Activated naive CD8-positive, alpha-beta T cell treated with anti-CD3 and anti-CD28 coated beads, Interleukin-2, amount 10 ng/mL, durations not matched to agents 7 days and 5 days (primary cell): ENCODE measurements at regions not wholly inside any gene's neighbourhood (a gene's known extent, or its start where the extent isn't known, plus 50 kb on each side); places are given as distances from the start of the nearest gene placed in this dataset.

Experiments used
- ATAC-seq: fragments of 150-1000 bp; cut with Tn5 transposase; one replicate; pipeline ENCODE4 v1.10.0; 2021; ENCODE audit warnings: low read depth, moderate library complexity
- POLR2A ChIA-PET: fragments of 350-600 bp; sonication (Branson Sonifier 250); formaldehyde crosslinking; loops from one replicate; lab custom pipeline; 2021; ENCODE audit warnings: antibody characterized with exemption; lab: Charles Lee
- DNase-seq: peaks from one replicate; pipeline ENCODE4 v3.0.0; 2021
- H3K27ac Mint-ChIP-seq: one replicate; pipeline ENCODE4 v1.8.0; 2022; ENCODE audit warnings: mild to moderate bottlenecking, mixed read lengths
- H3K27me3 Mint-ChIP-seq: one replicate; pipeline ENCODE4 v1.8.0; 2022; ENCODE audit warnings: mild to moderate bottlenecking, moderate library complexity, mixed read lengths
- H3K36me3 Mint-ChIP-seq: one replicate; pipeline ENCODE4 v1.8.0; 2021; ENCODE audit warnings: mild to moderate bottlenecking, mixed read lengths
- H3K4me1 Mint-ChIP-seq: one replicate; pipeline ENCODE4 v1.8.0; 2021; ENCODE audit warnings: mixed read lengths
- H3K4me3 Mint-ChIP-seq: one replicate; pipeline ENCODE4 v1.8.0; 2022; ENCODE audit warnings: mild to moderate bottlenecking, moderate library complexity, mixed read lengths
- H3K9me3 Mint-ChIP-seq: one replicate; pipeline ENCODE4 v1.8.0; 2021; ENCODE audit warnings: mixed read lengths

- no peak overlapping the region for H3K4me3 Mint-ChIP-seq
- peaks cover 5% of the 10 kb centered on the region for H3K9me3 Mint-ChIP-seq
- no peaks in the 10 kb centered on the region for H3K27me3 Mint-ChIP-seq
- no peaks in the 10 kb centered on the region for H3K36me3 Mint-ChIP-seq
- POLR2A ChIA-PET, result no interaction called here
- no peak overlapping the region for H3K27ac Mint-ChIP-seq
- ATAC-seq (no peak), DNase-seq (no peak)
- H3K4me1 Mint-ChIP-seq, result no peaks in the 10 kb centered on the region
Observed at GRCh38 chr12:22938323-22938722, 313.4 kb downstream of the ETNK1 start.

- ATAC-seq, result no peak
- no peaks in the 10 kb centered on the region for H3K36me3 Mint-ChIP-seq
- H3K4me3 Mint-ChIP-seq, result no peak overlapping the region
- H3K9me3 Mint-ChIP-seq, result peaks cover 4% of the 10 kb centered on the region
- no peaks in the 10 kb centered on the region for H3K4me1 Mint-ChIP-seq
- DNase-seq, result no peak
- no peak overlapping the region for H3K27ac Mint-ChIP-seq
- no peaks in the 10 kb centered on the region for H3K27me3 Mint-ChIP-seq
- POLR2A ChIA-PET, result no interaction called here
Observed at GRCh38 chr12:22951206-22951605, 326.2 kb downstream of the ETNK1 start.

- ATAC-seq (no peak), DNase-seq (no peak)
- Mint-ChIP-seq H3K4me1 (no peaks in the 10 kb centered on the region), H3K9me3 (peaks cover 6% of the 10 kb centered on the region), H3K4me3 (no peak overlapping the region), H3K36me3 (no peaks in the 10 kb centered on the region), H3K27me3 (peaks cover 5% of the 10 kb centered on the region), H3K27ac (no peak overlapping the region)
- POLR2A ChIA-PET, result no interaction called here
Observed at GRCh38 chr12:22956690-22957089, 331.7 kb downstream of the ETNK1 start.

- Mint-ChIP-seq H3K9me3 (peaks cover 1% of the 10 kb centered on the region), H3K4me1 (no peaks in the 10 kb centered on the region), H3K36me3 (no peaks in the 10 kb centered on the region), H3K27me3 (no peaks in the 10 kb centered on the region), H3K27ac (no peak overlapping the region), H3K4me3 (no peak overlapping the region)
- no peak for DNase-seq
- POLR2A ChIA-PET, result no interaction called here
- no peak for ATAC-seq
Observed at GRCh38 chr12:22967171-22967570, 342.2 kb downstream of the ETNK1 start.

GRCh38 chr12:22969521-22969920, 344.6 kb downstream of the ETNK1 start:
- Mint-ChIP-seq H3K27me3 (no peaks in the 10 kb centered on the region), H3K4me3 (no peak overlapping the region), H3K9me3 (peaks cover 1% of the 10 kb centered on the region), H3K4me1 (no peaks in the 10 kb centered on the region), H3K27ac (no peak overlapping the region), H3K36me3 (no peaks in the 10 kb centered on the region)
- DNase-seq (no peak), ATAC-seq (no peak)
- POLR2A ChIA-PET, result no interaction called here

GRCh38 chr12:22971247-22971646, 346.3 kb downstream of the ETNK1 start:
- Mint-ChIP-seq H3K4me1 (no peaks in the 10 kb centered on the region), H3K36me3 (no peaks in the 10 kb centered on the region), H3K27ac (no peak overlapping the region), H3K4me3 (no peak overlapping the region), H3K9me3 (peaks cover 1% of the 10 kb centered on the region), H3K27me3 (no peaks in the 10 kb centered on the region)
- POLR2A ChIA-PET, result no interaction called here
- DNase-seq (no peak), ATAC-seq (no peak)

- Mint-ChIP-seq H3K4me1 (no peaks in the 10 kb centered on the region), H3K27me3 (no peaks in the 10 kb centered on the region), H3K4me3 (no peak overlapping the region), H3K27ac (no peak overlapping the region), H3K9me3 (peaks cover 1% of the 10 kb centered on the region), H3K36me3 (no peaks in the 10 kb centered on the region)
- ATAC-seq (no peak), DNase-seq (no peak)
- POLR2A ChIA-PET, result no interaction called here
Observed at GRCh38 chr12:22971701-22972191, 346.8 kb downstream of the ETNK1 start.

- H3K4me3 Mint-ChIP-seq, result no peak overlapping the region
- no peak overlapping the region for H3K27ac Mint-ChIP-seq
- DNase-seq (no peak), ATAC-seq (no peak)
- no peaks in the 10 kb centered on the region for H3K4me1 Mint-ChIP-seq
- POLR2A ChIA-PET, result no interaction called here
- H3K27me3 Mint-ChIP-seq, result no peaks in the 10 kb centered on the region
- H3K9me3 Mint-ChIP-seq, result peaks cover 1% of the 10 kb centered on the region
- H3K36me3 Mint-ChIP-seq, result no peaks in the 10 kb centered on the region
Observed at GRCh38 chr12:22974865-22975264, 349.9 kb downstream of the ETNK1 start.

- H3K27ac Mint-ChIP-seq, result no peak overlapping the region
- no peak for ATAC-seq
- H3K27me3 Mint-ChIP-seq, result no peaks in the 10 kb centered on the region
- H3K4me3 Mint-ChIP-seq, result no peak overlapping the region
- POLR2A ChIA-PET, result no interaction called here
- H3K4me1 Mint-ChIP-seq, result no peaks in the 10 kb centered on the region
- H3K36me3 Mint-ChIP-seq, result no peaks in the 10 kb centered on the region
- no peak for DNase-seq
- no peaks in the 10 kb centered on the region for H3K9me3 Mint-ChIP-seq
Observed at GRCh38 chr12:22978962-22979361, 354.0 kb downstream of the ETNK1 start.

- no peak for DNase-seq
- POLR2A ChIA-PET, result no interaction called here
- Mint-ChIP-seq H3K27me3 (no peaks in the 10 kb centered on the region), H3K36me3 (no peaks in the 10 kb centered on the region), H3K27ac (no peak overlapping the region), H3K9me3 (no peaks in the 10 kb centered on the region), H3K4me1 (no peaks in the 10 kb centered on the region), H3K4me3 (no peak overlapping the region)
- no peak for ATAC-seq
Observed at GRCh38 chr12:22979854-22980469, 355.0 kb downstream of the ETNK1 start.

GRCh38 chr12:22981711-22982110, 356.7 kb downstream of the ETNK1 start:
- POLR2A ChIA-PET, result no interaction called here
- Mint-ChIP-seq H3K36me3 (no peaks in the 10 kb centered on the region), H3K27ac (no peak overlapping the region), H3K4me1 (no peaks in the 10 kb centered on the region), H3K27me3 (no peaks in the 10 kb centered on the region), H3K9me3 (no peaks in the 10 kb centered on the region), H3K4me3 (no peak overlapping the region)
- ATAC-seq (no peak), DNase-seq (no peak)

- Mint-ChIP-seq H3K27ac (no peak overlapping the region), H3K4me1 (no peaks in the 10 kb centered on the region), H3K4me3 (no peak overlapping the region), H3K9me3 (no peaks in the 10 kb centered on the region), H3K27me3 (no peaks in the 10 kb centered on the region), H3K36me3 (no peaks in the 10 kb centered on the region)
- POLR2A ChIA-PET, result no interaction called here
- ATAC-seq (no peak), DNase-seq (no peak)
Observed at GRCh38 chr12:22982635-22983034, 357.7 kb downstream of the ETNK1 start.

- H3K4me3 Mint-ChIP-seq, result no peak overlapping the region
- ATAC-seq (no peak), DNase-seq (no peak)
- H3K9me3 Mint-ChIP-seq, result no peaks in the 10 kb centered on the region
- POLR2A ChIA-PET, result no interaction called here
- H3K36me3 Mint-ChIP-seq, result no peaks in the 10 kb centered on the region
- no peaks in the 10 kb centered on the region for H3K27me3 Mint-ChIP-seq
- H3K27ac Mint-ChIP-seq, result no peak overlapping the region
- H3K4me1 Mint-ChIP-seq, result no peaks in the 10 kb centered on the region
Observed at GRCh38 chr12:22986997-22987396, 362.0 kb downstream of the ETNK1 start.

GRCh38 chr12:22990501-22990900, 365.5 kb downstream of the ETNK1 start:
- Mint-ChIP-seq H3K4me3 (no peak overlapping the region), H3K27ac (no peak overlapping the region), H3K36me3 (no peaks in the 10 kb centered on the region), H3K9me3 (no peaks in the 10 kb centered on the region), H3K4me1 (no peaks in the 10 kb centered on the region), H3K27me3 (no peaks in the 10 kb centered on the region)
- DNase-seq, result no peak
- POLR2A ChIA-PET, result no interaction called here
- no peak for ATAC-seq
